Urothelium cell line (cell line): ENCODE measurements at regions not wholly inside any gene's neighbourhood (a gene's known extent, or its start where the extent isn't known, plus 50 kb on each side); places are given as distances from the start of the nearest gene placed in this dataset.
"Not testable (repeated sequence)": the region's sequence is repeated elsewhere in the genome, so short reads cannot be mapped to it uniquely, and the experiment has no call there.

Experiments used
- DNase-seq: peaks from one replicate; pipeline ENCODE4 v3.0.0; 2011; ENCODE audit warnings: low spot score, mixed read lengths
- FAIRE-seq: peaks from 2 replicates; lab custom pipeline; 2011; peaks lifted over from hg19 to GRCh38; lab: Jason Lieb, UNC

GRCh38 chr2:83364264-83364663, 1094.8 kb downstream of the SUCLG1 start:
- DNase-seq (peak; percentile 2), FAIRE-seq (no peak)

GRCh38 chr2:83363138-83363537, 1095.9 kb downstream of the SUCLG1 start:
- not testable (repeated sequence) for DNase-seq, FAIRE-seq

GRCh38 chr2:83359336-83359735, 1099.7 kb downstream of the SUCLG1 start:
- no peak for FAIRE-seq
- DNase-seq = no peak

GRCh38 chr2:83342860-83343329, 1116.2 kb downstream of the SUCLG1 start:
- peak; percentile 17 for FAIRE-seq
- no peak for DNase-seq

- no peak for DNase-seq
- no peak for FAIRE-seq
Measured at GRCh38 chr2:83340424-83340823, 1118.7 kb downstream of the SUCLG1 start.

- not testable (repeated sequence) for DNase-seq, FAIRE-seq
Measured at GRCh38 chr2:83339942-83340341, 1119.1 kb downstream of the SUCLG1 start.

- FAIRE-seq (no peak), DNase-seq (no peak)
Measured at GRCh38 chr2:83331810-83332209, 1127.3 kb downstream of the SUCLG1 start.

GRCh38 chr2:83323038-83323437, 1136.0 kb downstream of the SUCLG1 start:
- DNase-seq (no peak), FAIRE-seq (no peak)

- DNase-seq (no peak), FAIRE-seq (no peak)
Measured at GRCh38 chr2:83320053-83320452, 1139.0 kb downstream of the SUCLG1 start.

- FAIRE-seq (no peak), DNase-seq (no peak)
Measured at GRCh38 chr2:83305758-83306378, 1153.2 kb downstream of the SUCLG1 start.

- DNase-seq = no peak
- FAIRE-seq = no peak
Measured at GRCh38 chr2:83291083-83291482, 1168.0 kb downstream of the SUCLG1 start.

- FAIRE-seq (no peak), DNase-seq (no peak)
Measured at GRCh38 chr2:83282841-83283240, 1176.2 kb downstream of the SUCLG1 start.

GRCh38 chr2:83282043-83282795, 1176.9 kb downstream of the SUCLG1 start:
- DNase-seq (no peak), FAIRE-seq (no peak)

GRCh38 chr2:83280391-83280790, 1178.7 kb downstream of the SUCLG1 start:
- DNase-seq (no peak), FAIRE-seq (no peak)

GRCh38 chr2:83273322-83273721, 1185.8 kb downstream of the SUCLG1 start:
- DNase-seq (no peak), FAIRE-seq (no peak)

- FAIRE-seq = no peak
- DNase-seq = no peak
Measured at GRCh38 chr2:83261591-83262136, 1197.4 kb downstream of the SUCLG1 start.

- no peak for FAIRE-seq
- no peak for DNase-seq
Measured at GRCh38 chr2:83253848-83254247, 1205.2 kb downstream of the SUCLG1 start.

- FAIRE-seq (no peak), DNase-seq (no peak)
Measured at GRCh38 chr2:83251321-83251872, 1207.7 kb downstream of the SUCLG1 start.

GRCh38 chr2:83245806-83246537, 1213.1 kb downstream of the SUCLG1 start:
- not testable (repeated sequence) for FAIRE-seq

GRCh38 chr2:83240611-83241010, 1218.5 kb downstream of the SUCLG1 start:
- no peak for FAIRE-seq

More at GRCh38 chr2:83245806-83246537, 1213.1 kb downstream of the SUCLG1 start:
- not testable (repeated sequence) for DNase-seq

GRCh38 chr2:83238111-83238510, 1221.0 kb downstream of the SUCLG1 start:
- FAIRE-seq = no peak

More at GRCh38 chr2:83240611-83241010, 1218.5 kb downstream of the SUCLG1 start:
- DNase-seq = no peak

More at GRCh38 chr2:83238111-83238510, 1221.0 kb downstream of the SUCLG1 start:
- no peak for DNase-seq
